ENCODE measurements at regions not wholly inside any gene's neighbourhood (a gene's known extent, or its start where the extent isn't known, plus 50 kb on each side); places are given as distances from the start of the nearest gene placed in this dataset.

DNA sequence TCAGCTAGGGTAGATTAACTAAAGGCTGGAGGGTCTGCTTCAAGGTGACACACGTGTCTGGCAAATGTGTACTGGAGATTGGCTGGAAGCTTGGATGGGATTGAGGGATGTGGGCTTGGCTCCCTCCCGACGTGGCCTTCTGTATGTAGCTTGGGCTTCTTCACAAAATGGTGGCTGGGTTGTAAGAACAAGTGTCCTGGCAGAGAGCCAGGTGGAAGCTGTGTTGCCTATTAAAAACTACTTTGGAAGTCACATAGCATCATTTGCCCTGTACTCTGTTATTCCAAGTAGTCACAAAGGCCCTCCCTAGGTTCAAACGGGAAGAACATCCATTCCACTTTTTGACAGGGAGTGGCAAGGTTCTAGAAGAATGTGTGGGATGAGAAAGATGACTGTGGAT is 174.1 kb upstream of the PRICKLE1 start:
- 89% methylated on average over 3 of the region's 4 CpGs for whole genome bisulfite sequencing
- H3K27me3 ChIP-seq (ENCODE audit: control insufficient read depth in 1 of 2, insufficient read depth in 1 of 2, low read length in 2 of 2) = no peaks in the 10 kb centered on the region

DNA sequence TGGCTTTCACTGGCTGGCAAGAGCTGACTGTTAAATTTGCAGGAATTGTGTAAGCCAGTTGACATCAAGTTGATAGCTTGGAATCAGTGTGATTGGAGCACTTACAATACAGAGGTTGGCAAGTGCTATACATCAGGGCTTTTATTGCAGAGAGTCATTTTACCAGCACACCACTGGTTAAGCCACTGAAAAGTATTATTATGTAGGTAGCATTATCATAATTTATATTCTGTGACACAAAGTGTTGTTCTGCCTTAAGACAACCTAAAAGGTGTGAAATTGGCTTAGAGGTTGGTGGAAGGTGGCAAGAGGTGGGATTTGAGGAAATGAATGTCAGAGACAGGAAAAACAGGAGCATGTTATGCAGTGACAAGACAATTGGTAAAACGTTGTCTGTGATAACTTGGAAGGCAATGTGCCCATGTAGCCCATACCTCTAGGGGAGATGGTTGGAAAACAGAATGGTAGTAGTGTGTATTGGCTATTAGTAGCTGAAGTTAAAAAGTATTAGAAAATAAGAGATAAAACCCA is 172.9 kb upstream of the PRICKLE1 start:
- no peak overlapping the region for H4K8ac ChIP-seq (ENCODE audit: low read length)
- DNase-seq = no peak
- peak overlapping the region; percentile 11 for H3K27ac ChIP-seq (ENCODE audit: low read length, poor library complexity, severe bottlenecking)
- peak overlapping the region; percentile 89 for H2AK5ac ChIP-seq (ENCODE audit: low read length, severe bottlenecking)
- peak overlapping the region; percentile 66 for H2BK5ac ChIP-seq (ENCODE audit: low read depth, low read length, poor library complexity, severe bottlenecking)
- peaks cover 3% of the 10 kb centered on the region for H3K4me1 ChIP-seq (ENCODE audit: control insufficient read depth, insufficient read depth, low read depth, low read length)
- 41% methylated on average over 1 of the region's 1 CpG for WGBS
- H3K79me1 ChIP-seq (replicated peaks; ENCODE audit: low read length, poor library complexity, severe bottlenecking) = no peaks in the 10 kb centered on the region
- H3K9ac ChIP-seq (ENCODE audit: low read length) = no peak overlapping the region
- H2BK12ac ChIP-seq (ENCODE audit: low read length in 2 of 2) = no peak overlapping the region
- H2AFZ ChIP-seq (ENCODE audit: low read depth, low read length) = no peak overlapping the region
- H3K14ac ChIP-seq (ENCODE audit: low read length in 2 of 2) = no peak overlapping the region
- H3K4me2 ChIP-seq (ENCODE audit: low read length, poor library complexity, severe bottlenecking) = no peak overlapping the region
- no peak overlapping the region for H2BK15ac ChIP-seq (ENCODE audit: low read depth, poor library complexity, severe bottlenecking)
- H3K4ac ChIP-seq (ENCODE audit: low read depth in 1 of 2, low read length in 2 of 2) = no peak overlapping the region
- no peak overlapping the region for H3K23ac ChIP-seq (ENCODE audit: low read length in 2 of 2)
- H4K91ac ChIP-seq (ENCODE audit: low read length) = no peak overlapping the region
- H3K4me3 ChIP-seq (ENCODE audit: insufficient read depth in 1 of 2, low read depth in 1 of 2, low read length in 2 of 2) = no peak overlapping the region
- H3K27me3 ChIP-seq (ENCODE audit: control insufficient read depth in 1 of 2, insufficient read depth in 1 of 2, low read length in 2 of 2) = no peaks in the 10 kb centered on the region
- no peak overlapping the region for H2BK120ac ChIP-seq (ENCODE audit: low read depth, low read length)
- H3K9me3 ChIP-seq (ENCODE audit: control insufficient read depth, low read length) = no peaks in the 10 kb centered on the region
- H3K36me3 ChIP-seq (ENCODE audit: control insufficient read depth in 1 of 2, insufficient read depth in 2 of 2, low read depth in 1 of 2, low read length in 2 of 2) = no peaks in the 10 kb centered on the region
- H3K18ac ChIP-seq (ENCODE audit: low read depth in 1 of 2, low read length in 2 of 2) = no peak overlapping the region

More for the DNA sequence above, 174.1 kb upstream of the PRICKLE1 start:
- no peak overlapping the region for H2AFZ ChIP-seq (ENCODE audit: low read depth, low read length)
- H3K27ac ChIP-seq (ENCODE audit: low read length, poor library complexity, severe bottlenecking) = no peak overlapping the region
- no peak overlapping the region for H2BK15ac ChIP-seq (ENCODE audit: low read depth, poor library complexity, severe bottlenecking)
- H3K4me2 ChIP-seq (ENCODE audit: low read length, poor library complexity, severe bottlenecking) = no peak overlapping the region
- H3K36me3 ChIP-seq (ENCODE audit: control insufficient read depth in 1 of 2, insufficient read depth in 2 of 2, low read depth in 1 of 2, low read length in 2 of 2) = no peaks in the 10 kb centered on the region
- no peak overlapping the region for H3K9ac ChIP-seq (ENCODE audit: low read length)
- DNase-seq = no peak
- no peak overlapping the region for H3K14ac ChIP-seq (ENCODE audit: low read length in 2 of 2)
- H3K4me3 ChIP-seq (ENCODE audit: insufficient read depth in 1 of 2, low read depth in 1 of 2, low read length in 2 of 2) = no peak overlapping the region
- H3K9me3 ChIP-seq (ENCODE audit: control insufficient read depth, low read length) = no peaks in the 10 kb centered on the region
- no peak overlapping the region for H2BK12ac ChIP-seq (ENCODE audit: low read length in 2 of 2)
- H3K18ac ChIP-seq (ENCODE audit: low read depth in 1 of 2, low read length in 2 of 2) = no peak overlapping the region
- H4K8ac ChIP-seq (ENCODE audit: low read length) = no peak overlapping the region
- no peak overlapping the region for H2BK120ac ChIP-seq (ENCODE audit: low read depth, low read length)
- no peak overlapping the region for H3K4ac ChIP-seq (ENCODE audit: low read depth in 1 of 2, low read length in 2 of 2)
- H3K23ac ChIP-seq (ENCODE audit: low read length in 2 of 2) = no peak overlapping the region
- no peaks in the 10 kb centered on the region for H3K4me1 ChIP-seq (ENCODE audit: control insufficient read depth, insufficient read depth, low read depth, low read length)
- H3K79me1 ChIP-seq (replicated peaks; ENCODE audit: low read length, poor library complexity, severe bottlenecking) = no peaks in the 10 kb centered on the region
- no peak overlapping the region for H4K91ac ChIP-seq (ENCODE audit: low read length)
- no peak overlapping the region for H2BK5ac ChIP-seq (ENCODE audit: low read depth, low read length, poor library complexity, severe bottlenecking)
- peak overlapping the region; percentile 92 for H2AK5ac ChIP-seq (ENCODE audit: low read length, severe bottlenecking)

DNA sequence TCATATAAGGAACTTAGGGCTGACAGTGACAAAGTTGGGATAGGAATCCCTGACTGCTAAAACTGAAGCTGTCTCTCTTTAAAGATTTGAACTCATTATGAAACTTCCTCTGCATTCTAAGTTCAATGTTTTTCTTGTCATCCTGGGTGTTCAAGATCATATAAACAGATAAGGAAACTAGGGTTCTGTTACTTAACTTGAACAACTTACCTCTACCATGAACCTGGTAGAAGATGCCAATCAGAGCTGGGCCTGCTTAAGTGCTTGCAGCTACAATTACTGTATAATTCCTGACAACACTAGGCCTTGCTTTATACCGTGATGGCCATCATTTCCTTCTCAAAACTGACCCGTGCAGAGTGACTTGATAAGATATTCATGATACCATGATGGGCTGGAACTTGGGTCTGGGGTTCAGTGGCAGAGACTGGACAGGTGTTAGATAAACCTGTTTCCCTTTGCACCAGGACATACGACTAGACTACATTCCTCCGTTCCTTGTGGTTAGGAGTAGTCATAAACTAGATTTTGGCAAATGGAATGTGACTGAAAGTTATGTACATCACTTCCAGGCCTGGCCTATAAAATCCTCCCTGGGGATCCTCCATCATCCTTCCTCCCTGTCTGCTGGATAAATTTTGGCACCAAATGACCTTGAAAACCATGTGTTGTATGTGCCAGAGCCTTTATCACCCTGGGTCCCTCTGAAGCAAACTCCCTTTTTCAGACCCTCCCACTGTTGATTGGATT is 172.2 kb upstream of the PRICKLE1 start:
- WGBS = 65% methylated on average over 2 of the region's 4 CpGs
- no peak overlapping the region for H3K4me2 ChIP-seq (ENCODE audit: low read length, poor library complexity, severe bottlenecking)

DNA sequence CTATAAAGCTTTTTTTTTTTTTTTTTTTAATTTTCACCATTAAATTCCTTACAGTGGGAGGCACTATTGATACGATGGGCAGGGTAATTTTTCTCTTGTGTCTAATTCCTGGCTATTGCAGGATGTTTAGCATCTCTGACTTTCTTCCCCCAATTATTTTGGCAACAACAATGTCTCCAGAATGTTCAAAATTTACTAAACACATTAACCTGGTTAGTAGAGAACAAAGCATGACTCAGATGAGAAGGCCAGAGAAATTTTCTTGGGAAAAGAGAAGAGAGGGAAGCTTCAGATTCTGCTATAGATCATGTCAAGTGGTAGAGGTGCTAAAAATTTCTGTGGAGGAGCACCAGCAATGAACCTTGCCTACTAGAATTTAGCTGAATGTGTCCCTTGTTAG is 171.5 kb upstream of the PRICKLE1 start:
- H2AFZ ChIP-seq (ENCODE audit: low read depth, low read length) = no peak overlapping the region
- no peaks in the 10 kb centered on the region for H3K27me3 ChIP-seq (ENCODE audit: control insufficient read depth in 1 of 2, insufficient read depth in 1 of 2, low read length in 2 of 2)
- no peak overlapping the region for H3K14ac ChIP-seq (ENCODE audit: low read length in 2 of 2)
- no peak overlapping the region for H3K4ac ChIP-seq (ENCODE audit: low read depth in 1 of 2, low read length in 2 of 2)
- H3K36me3 ChIP-seq (ENCODE audit: control insufficient read depth in 1 of 2, insufficient read depth in 2 of 2, low read depth in 1 of 2, low read length in 2 of 2) = no peaks in the 10 kb centered on the region
- no peaks in the 10 kb centered on the region for H3K79me1 ChIP-seq (replicated peaks; ENCODE audit: low read length, poor library complexity, severe bottlenecking)
- WGBS = no CpG with 5 or more reads among the region's 1 CpG
- H3K27ac ChIP-seq (ENCODE audit: low read length, poor library complexity, severe bottlenecking) = no peak overlapping the region
- H3K9ac ChIP-seq (ENCODE audit: low read length) = no peak overlapping the region
- no peak overlapping the region for H2BK15ac ChIP-seq (ENCODE audit: low read depth, poor library complexity, severe bottlenecking)
- no peak overlapping the region for H2BK120ac ChIP-seq (ENCODE audit: low read depth, low read length)
- no peak overlapping the region for H2BK12ac ChIP-seq (ENCODE audit: low read length in 2 of 2)
- H3K23ac ChIP-seq (ENCODE audit: low read length in 2 of 2) = no peak overlapping the region
- peaks cover 3% of the 10 kb centered on the region for H3K4me1 ChIP-seq (ENCODE audit: control insufficient read depth, insufficient read depth, low read depth, low read length)
- no peak overlapping the region for H4K91ac ChIP-seq (ENCODE audit: low read length)
- DNase-seq = no peak
- no peak overlapping the region for H3K4me3 ChIP-seq (ENCODE audit: insufficient read depth in 1 of 2, low read depth in 1 of 2, low read length in 2 of 2)
- no peaks in the 10 kb centered on the region for H3K9me3 ChIP-seq (ENCODE audit: control insufficient read depth, low read length)
- H3K18ac ChIP-seq (ENCODE audit: low read depth in 1 of 2, low read length in 2 of 2) = no peak overlapping the region
- H4K8ac ChIP-seq (ENCODE audit: low read length) = no peak overlapping the region
- peak overlapping the region; percentile 9 for H2AK5ac ChIP-seq (ENCODE audit: low read length, severe bottlenecking)
- H2BK5ac ChIP-seq (ENCODE audit: low read depth, low read length, poor library complexity, severe bottlenecking) = no peak overlapping the region
- no peak overlapping the region for H3K4me2 ChIP-seq (ENCODE audit: low read length, poor library complexity, severe bottlenecking)

More for the DNA sequence above, 172.2 kb upstream of the PRICKLE1 start:
- Histone ChIP-seq H3K79me1 (replicated peaks; ENCODE audit: low read length, poor library complexity, severe bottlenecking) (no peaks in the 10 kb centered on the region), H3K18ac (ENCODE audit: low read depth in 1 of 2, low read length in 2 of 2) (no peak overlapping the region), H3K9ac (ENCODE audit: low read length) (no peak overlapping the region), H3K36me3 (ENCODE audit: control insufficient read depth in 1 of 2, insufficient read depth in 2 of 2, low read depth in 1 of 2, low read length in 2 of 2) (no peaks in the 10 kb centered on the region), H3K27me3 (ENCODE audit: control insufficient read depth in 1 of 2, insufficient read depth in 1 of 2, low read length in 2 of 2) (no peaks in the 10 kb centered on the region), H2BK120ac (ENCODE audit: low read depth, low read length) (no peak overlapping the region), H2AK5ac (ENCODE audit: low read length, severe bottlenecking) (peak overlapping the region; percentile 61), H2BK12ac (ENCODE audit: low read length in 2 of 2) (peak overlapping the region in 1 of 2 experiments; percentile 59), H3K14ac (ENCODE audit: low read length in 2 of 2) (no peak overlapping the region), H3K27ac (ENCODE audit: low read length, poor library complexity, severe bottlenecking) (peak overlapping the region; percentile 11), H3K4me3 (ENCODE audit: insufficient read depth in 1 of 2, low read depth in 1 of 2, low read length in 2 of 2) (no peak overlapping the region), H4K91ac (ENCODE audit: low read length) (no peak overlapping the region), H3K4ac (ENCODE audit: low read depth in 1 of 2, low read length in 2 of 2) (no peak overlapping the region), H2BK15ac (ENCODE audit: low read depth, poor library complexity, severe bottlenecking) (no peak overlapping the region), H2BK5ac (ENCODE audit: low read depth, low read length, poor library complexity, severe bottlenecking) (peak overlapping the region; percentile 66), H3K4me1 (ENCODE audit: control insufficient read depth, insufficient read depth, low read depth, low read length) (peaks cover 3% of the 10 kb centered on the region), H4K8ac (ENCODE audit: low read length) (no peak overlapping the region), H2AFZ (ENCODE audit: low read depth, low read length) (no peak overlapping the region), H3K23ac (ENCODE audit: low read length in 2 of 2) (no peak overlapping the region), H3K9me3 (ENCODE audit: control insufficient read depth, low read length) (no peaks in the 10 kb centered on the region)
- DNase-seq = no peak
